ENCODE measurements at regions not wholly inside any gene's neighbourhood (a gene's known extent, or its start where the extent isn't known, plus 50 kb on each side); places are given as distances from the start of the nearest gene placed in this dataset.

DNA sequence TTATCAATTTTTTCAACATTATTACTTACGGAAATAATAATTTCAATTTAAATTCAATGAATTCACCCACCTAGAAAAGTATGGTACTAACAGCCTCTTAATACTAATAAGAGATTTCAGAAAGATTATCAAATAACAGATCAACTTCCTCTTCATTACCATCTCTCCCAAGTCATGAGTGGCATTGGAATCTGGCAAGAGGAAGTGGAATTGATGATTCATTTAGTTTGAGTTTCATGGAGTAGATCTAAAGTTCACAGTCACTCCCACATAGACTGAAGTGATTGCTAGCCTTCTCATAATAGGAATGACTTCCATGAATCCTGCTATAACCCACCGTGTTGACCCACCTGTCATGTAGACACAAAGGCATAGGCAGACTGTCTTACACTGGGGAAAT is 77.7 kb upstream of the WDR75 start:
- H3K36me3 ChIP-seq, result no peaks in the 10 kb centered on the region
- H3K4me1 ChIP-seq, result no peaks in the 10 kb centered on the region
- TF ChIP-seq POLR2A (IDR thresholded peaks at IDR 0.05), result no peak
- TF ChIP-seq, protein P1, sequence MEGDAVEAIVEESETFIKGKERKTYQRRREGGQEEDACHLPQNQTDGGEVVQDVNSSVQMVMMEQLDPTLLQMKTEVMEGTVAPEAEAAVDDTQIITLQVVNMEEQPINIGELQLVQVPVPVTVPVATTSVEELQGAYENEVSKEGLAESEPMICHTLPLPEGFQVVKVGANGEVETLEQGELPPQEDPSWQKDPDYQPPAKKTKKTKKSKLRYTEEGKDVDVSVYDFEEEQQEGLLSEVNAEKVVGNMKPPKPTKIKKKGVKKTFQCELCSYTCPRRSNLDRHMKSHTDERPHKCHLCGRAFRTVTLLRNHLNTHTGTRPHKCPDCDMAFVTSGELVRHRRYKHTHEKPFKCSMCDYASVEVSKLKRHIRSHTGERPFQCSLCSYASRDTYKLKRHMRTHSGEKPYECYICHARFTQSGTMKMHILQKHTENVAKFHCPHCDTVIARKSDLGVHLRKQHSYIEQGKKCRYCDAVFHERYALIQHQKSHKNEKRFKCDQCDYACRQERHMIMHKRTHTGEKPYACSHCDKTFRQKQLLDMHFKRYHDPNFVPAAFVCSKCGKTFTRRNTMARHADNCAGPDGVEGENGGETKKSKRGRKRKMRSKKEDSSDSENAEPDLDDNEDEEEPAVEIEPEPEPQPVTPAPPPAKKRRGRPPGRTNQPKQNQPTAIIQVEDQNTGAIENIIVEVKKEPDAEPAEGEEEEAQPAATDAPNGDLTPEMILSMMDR (IDR thresholded peaks at IDR 0.05), result no peak
- no peak for DNase-seq
- no peak overlapping the region for H3K4me3 ChIP-seq
- intact Hi-C loops (cut with DNase I; ENCODE audit: low total_unique reads), result no loop called here
- H3K27ac ChIP-seq, result no peak overlapping the region
- no peaks in the 10 kb centered on the region for H3K27me3 ChIP-seq
- H3K9me3 ChIP-seq, result no peaks in the 10 kb centered on the region

DNA sequence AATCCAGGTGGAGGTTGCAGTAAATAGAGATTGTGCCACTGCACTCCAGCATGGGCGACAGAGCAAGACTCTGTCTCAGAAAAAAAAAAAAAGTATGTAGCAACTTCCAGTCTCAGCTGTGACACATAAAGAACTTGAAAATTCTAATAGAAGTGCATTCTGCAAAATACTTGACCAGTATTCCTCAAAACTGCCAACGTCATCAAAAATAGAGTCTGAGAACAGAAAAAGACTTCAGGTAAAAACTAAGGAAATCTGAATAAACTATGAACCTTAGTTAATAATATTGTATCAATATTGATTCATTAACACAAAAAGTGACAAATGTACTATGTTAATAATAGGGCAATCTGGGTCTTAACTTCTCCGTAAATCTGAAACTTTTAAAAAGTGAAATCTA is 76.7 kb upstream of the WDR75 start:
- Histone ChIP-seq H3K27ac (no peak overlapping the region), H3K9me3 (no peaks in the 10 kb centered on the region), H3K4me1 (no peaks in the 10 kb centered on the region), H3K4me3 (no peak overlapping the region), H3K36me3 (no peaks in the 10 kb centered on the region), H3K27me3 (no peaks in the 10 kb centered on the region)
- DNase-seq, result no peak
- TF ChIP-seq, protein P1 (IDR thresholded peaks at IDR 0.05), result no peak
- no peak for TF ChIP-seq POLR2A (IDR thresholded peaks at IDR 0.05)
- intact Hi-C loops (cut with DNase I; ENCODE audit: low total_unique reads), result no loop called here

DNA sequence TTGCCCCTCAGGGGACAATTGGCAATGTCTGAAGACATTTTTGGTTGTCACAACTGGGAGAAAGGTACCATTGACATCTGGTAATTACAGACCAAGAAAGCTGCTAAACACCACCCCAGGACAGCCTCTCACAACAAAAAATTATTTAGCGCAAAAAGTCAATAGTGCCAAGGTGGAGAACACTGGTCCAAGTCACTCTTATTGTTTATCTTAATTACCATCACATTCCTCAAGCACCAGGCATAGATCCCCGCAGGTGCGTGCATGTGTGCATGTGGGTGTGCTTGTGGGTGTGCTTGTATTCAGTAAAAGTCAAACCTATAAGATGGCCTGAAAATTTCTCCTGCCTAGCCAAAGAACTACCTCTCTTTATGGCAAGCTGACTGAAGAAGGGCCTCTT is 74.9 kb upstream of the WDR75 start:
- Histone ChIP-seq H3K27ac (no peak overlapping the region), H3K4me3 (no peak overlapping the region), H3K4me1 (no peaks in the 10 kb centered on the region), H3K36me3 (no peaks in the 10 kb centered on the region), H3K9me3 (no peaks in the 10 kb centered on the region), H3K27me3 (no peaks in the 10 kb centered on the region)
- TF ChIP-seq POLR2A (IDR thresholded peaks at IDR 0.05), result no peak
- intact Hi-C loops (cut with DNase I; ENCODE audit: low total_unique reads), result no loop called here
- no peak for DNase-seq

DNA sequence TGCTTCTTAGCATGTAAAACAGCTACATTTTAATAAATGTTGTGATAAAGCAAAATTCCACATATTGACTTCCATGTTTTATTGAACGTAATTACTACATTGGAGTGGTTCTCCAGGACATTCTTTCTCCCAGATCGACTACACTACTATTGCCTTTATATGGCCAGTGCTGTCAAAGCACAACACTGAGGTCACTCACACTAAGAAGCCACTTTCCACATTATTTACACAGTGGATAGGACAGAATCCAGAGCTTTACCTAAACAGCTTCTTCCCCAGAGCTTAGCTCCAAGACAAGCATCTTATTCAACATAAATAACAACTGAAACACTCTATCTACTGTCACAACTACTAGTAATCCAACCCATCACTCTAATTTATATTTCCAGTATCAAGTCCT is 73.9 kb upstream of the WDR75 start:
- H3K4me3 ChIP-seq, result no peak overlapping the region
- no peaks in the 10 kb centered on the region for H3K9me3 ChIP-seq
- DNase-seq, result no peak
- no peaks in the 10 kb centered on the region for H3K4me1 ChIP-seq
- H3K36me3 ChIP-seq, result no peaks in the 10 kb centered on the region
- no peaks in the 10 kb centered on the region for H3K27me3 ChIP-seq
- TF ChIP-seq, protein P1 (IDR thresholded peaks at IDR 0.05), result no peak
- no peak for TF ChIP-seq POLR2A (IDR thresholded peaks at IDR 0.05)
- intact Hi-C loops (cut with DNase I; ENCODE audit: low total_unique reads), result no loop called here
- no peak overlapping the region for H3K27ac ChIP-seq

DNA sequence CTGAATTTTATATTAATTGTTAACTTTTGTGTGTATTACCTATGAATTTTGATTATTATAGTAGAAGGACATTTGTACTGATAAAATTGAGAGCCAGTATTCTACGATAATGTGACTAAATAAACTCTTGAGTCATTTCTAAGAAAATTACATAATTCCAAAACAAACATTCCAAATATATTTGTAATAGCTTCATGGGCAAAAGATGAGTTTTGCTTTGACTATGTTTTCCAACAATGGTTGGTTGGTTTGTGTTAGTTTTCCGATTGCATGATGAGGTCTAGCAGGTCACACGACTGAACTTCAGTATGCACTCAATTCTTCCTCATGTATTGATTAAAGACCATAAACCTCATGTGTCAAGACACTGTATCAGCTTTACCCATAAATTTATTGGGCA is 71.7 kb upstream of the WDR75 start:
- no peak for DNase-seq
- Histone ChIP-seq H3K27me3 (no peaks in the 10 kb centered on the region), H3K27ac (no peak overlapping the region), H3K36me3 (no peaks in the 10 kb centered on the region), H3K4me3 (no peak overlapping the region), H3K9me3 (no peaks in the 10 kb centered on the region), H3K4me1 (no peaks in the 10 kb centered on the region)
- intact Hi-C loops (cut with DNase I; ENCODE audit: low total_unique reads), result no loop called here
- no peak for TF ChIP-seq POLR2A (IDR thresholded peaks at IDR 0.05)
- TF ChIP-seq, protein P1 (IDR thresholded peaks at IDR 0.05), result no peak

DNA sequence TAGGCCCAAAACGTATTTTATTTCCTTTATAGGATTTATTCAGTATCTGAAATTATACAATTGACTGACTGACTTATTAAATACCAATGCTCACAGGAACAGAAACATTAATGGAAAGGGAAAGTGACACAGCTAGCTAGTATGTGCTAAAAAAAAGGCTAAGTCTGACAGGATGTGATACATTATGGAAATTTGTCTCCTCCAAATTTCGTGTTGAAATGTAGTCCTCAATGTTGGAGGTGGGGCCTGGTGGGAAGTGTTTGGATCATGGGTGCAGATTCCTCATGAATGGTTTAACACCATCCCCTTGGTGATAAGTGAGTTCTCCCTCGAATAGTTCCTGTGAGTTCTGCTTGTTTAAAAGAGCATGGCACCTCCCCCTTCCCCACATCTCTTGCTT is 70.6 kb upstream of the WDR75 start:
- no peak for DNase-seq
- Histone ChIP-seq H3K9me3 (no peaks in the 10 kb centered on the region), H3K4me3 (no peak overlapping the region), H3K27me3 (no peaks in the 10 kb centered on the region), H3K4me1 (no peaks in the 10 kb centered on the region), H3K27ac (no peak overlapping the region), H3K36me3 (no peaks in the 10 kb centered on the region)
- TF ChIP-seq POLR2A (IDR thresholded peaks at IDR 0.05), result no peak
- TF ChIP-seq, protein P1 (IDR thresholded peaks at IDR 0.05), result no peak
- intact Hi-C loops (cut with DNase I; ENCODE audit: low total_unique reads), result no loop called here
